CD8-positive, alpha-beta memory T cell (primary cell): ENCODE measurements at regions not wholly inside any gene's neighbourhood (a gene's known extent, or its start where the extent isn't known, plus 50 kb on each side); places are given as distances from the start of the nearest gene placed in this dataset.

Experiments used
- CTCF ChIA-PET: fragments of 350-600 bp; sonication (Branson Sonifier 250); formaldehyde crosslinking; loops from one replicate; lab custom pipeline; 2021; ENCODE audit warnings: antibody characterized with exemption; lab: Charles Lee
- POLR2A ChIA-PET: fragments of 350-600 bp; sonication (Branson Sonifier 250); formaldehyde crosslinking; loops from one replicate; lab custom pipeline; 2021; ENCODE audit warnings: antibody characterized with exemption; lab: Charles Lee
- DNase-seq, 5 donors: peaks; one replicate each; pipeline versions ENCODE4 v3.0.0 to v3.0.0-alpha.2; 2020 to 2022; ENCODE audit warnings: mixed read lengths in 1 of 5
- H3K27ac ChIP-seq: one replicate; pipeline ENCODE4 v1.7.0; 2013; ENCODE audit warnings: low read depth, mild to moderate bottlenecking, low read length, moderate library complexity
- H3K27me3 ChIP-seq: 2 replicates; pipeline ENCODE4 v1.7.0; 2013; ENCODE audit warnings: low read length, mild to moderate bottlenecking; ENCODE audit not compliant: insufficient read depth, poor library complexity, severe bottlenecking
- H3K36me3 ChIP-seq: 2 replicates; pipeline ENCODE4 v1.7.0; 2013; ENCODE audit warnings: mild to moderate bottlenecking, low read length, moderate library complexity; ENCODE audit not compliant: insufficient read depth
- H3K4me1 ChIP-seq: 2 replicates; pipeline ENCODE4 v1.7.0; 2013; ENCODE audit warnings: mild to moderate bottlenecking, low read length, moderate library complexity; ENCODE audit not compliant: insufficient read depth
- H3K4me3 ChIP-seq: 2 replicates; pipeline ENCODE4 v1.7.0; 2013; ENCODE audit warnings: mild to moderate bottlenecking, low read length
- H3K9me3 ChIP-seq: 2 replicates; pipeline ENCODE4 v1.7.0; 2013; ENCODE audit warnings: mild to moderate bottlenecking, low read length
- H3K27ac Mint-ChIP-seq, 8 donors: one replicate each; pipeline ENCODE4 v1.8.0; 2020 to 2021; ENCODE audit warnings: mixed read lengths in 8 of 8, mild to moderate bottlenecking in 6 of 8, inconsistent platforms in 3 of 8, moderate library complexity in 3 of 8
- H3K27me3 Mint-ChIP-seq, 2 donors: one replicate each; pipeline ENCODE4 v1.8.0; 2020 to 2021; ENCODE audit warnings: mixed read lengths in 2 of 2, mild to moderate bottlenecking in 1 of 2, moderate library complexity in 1 of 2
- H3K36me3 Mint-ChIP-seq, 3 donors: one replicate each; pipeline ENCODE4 v1.8.0; 2020 to 2021; ENCODE audit warnings: mixed read lengths in 3 of 3, inconsistent platforms in 1 of 3, mild to moderate bottlenecking in 1 of 3
- H3K4me1 Mint-ChIP-seq, 3 donors: one replicate each; pipeline ENCODE4 v1.8.0; 2020 to 2021; ENCODE audit warnings: mixed read lengths in 3 of 3, inconsistent platforms in 1 of 3, mild to moderate bottlenecking in 1 of 3
- H3K4me3 Mint-ChIP-seq, 7 donors: one replicate each; pipeline ENCODE4 v1.8.0; 2020 to 2021; ENCODE audit warnings: mixed read lengths in 7 of 7, mild to moderate bottlenecking in 6 of 7, moderate library complexity in 4 of 7, inconsistent platforms in 2 of 7
- H3K9me3 Mint-ChIP-seq, 5 donors: one replicate each; pipeline ENCODE4 v1.8.0; 2020 to 2022; ENCODE audit warnings: mixed read lengths in 5 of 5, mild to moderate bottlenecking in 3 of 5, moderate library complexity in 2 of 5, inconsistent platforms in 1 of 5

DNA sequence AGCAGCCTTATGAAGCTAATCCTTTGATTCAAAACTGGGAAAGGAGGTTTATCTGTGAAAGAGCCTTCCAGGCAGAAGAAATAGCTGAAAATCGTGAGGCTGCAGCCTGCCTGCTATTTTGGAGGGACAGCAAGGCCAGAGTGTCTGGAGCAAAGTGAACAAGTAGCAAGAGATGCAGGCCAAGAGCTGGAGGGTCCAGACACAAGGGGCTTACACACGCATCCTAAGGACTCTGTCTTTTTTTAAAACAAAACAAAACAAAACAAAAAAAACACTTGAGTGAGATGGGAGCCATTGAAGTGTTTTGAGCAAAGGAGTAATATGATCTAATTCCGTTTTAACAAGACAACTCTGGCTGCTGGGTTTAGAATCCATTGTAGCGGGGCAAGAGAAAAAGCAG is 76.4 kb upstream of the BCAT1 start:
- H3K9me3 Mint-ChIP-seq: peaks cover 0 to under 1% (median 0%) of the 10 kb centered on the region in 5 donors
- no peaks in the 10 kb centered on the region for H3K4me1 Mint-ChIP-seq
- Histone ChIP-seq H3K27ac (no peak overlapping the region), H3K9me3 (no peaks in the 10 kb centered on the region), H3K36me3 (no peaks in the 10 kb centered on the region), H3K27me3 (no peaks in the 10 kb centered on the region), H3K4me3 (no peak overlapping the region), H3K4me1 (no peaks in the 10 kb centered on the region)
- DNase-seq: no peak
- ChIA-PET CTCF (interaction anchor here (1.0 kb wide), 1 partner anchor 362 kb away, joined by 3 read pairs; no protein-coding TSS in a partner anchor), POLR2A (interaction anchor here (0.9 kb wide), 1 partner anchor 26 kb away, joined by 3 read pairs; no protein-coding TSS in a partner anchor)
- no peaks in the 10 kb centered on the region for H3K36me3 Mint-ChIP-seq
- H3K4me3 Mint-ChIP-seq: no peak overlapping the region
- H3K27me3 Mint-ChIP-seq: peaks cover 0 to 1% of the 10 kb centered on the region in 2 donors
- H3K27ac Mint-ChIP-seq: no peak overlapping the region

DNA sequence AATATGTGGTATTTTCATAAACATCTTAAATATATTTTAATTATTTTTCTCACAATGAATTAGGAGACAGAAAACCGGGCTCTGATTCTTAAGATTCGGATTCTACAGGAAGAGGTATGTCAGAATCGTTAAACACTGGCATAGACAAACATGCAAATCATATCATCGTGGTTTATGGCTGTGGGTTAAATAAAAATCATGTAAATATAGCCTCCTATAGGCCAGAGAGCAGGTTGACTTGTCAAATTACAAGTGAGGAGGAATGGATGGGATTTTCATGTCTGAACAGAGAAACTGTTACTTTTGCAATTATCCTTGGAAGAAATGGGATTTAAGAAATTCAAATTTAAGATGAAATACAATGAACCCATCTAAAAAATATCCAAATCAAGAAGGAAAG is 74.9 kb upstream of the BCAT1 start:
- no peak for DNase-seq
- Mint-ChIP-seq H3K27ac (no peak overlapping the region), H3K4me1 (no peaks in the 10 kb centered on the region), H3K9me3 (peaks cover 0 to 6% (median 5%) of the 10 kb centered on the region in 5 donors), H3K36me3 (no peaks in the 10 kb centered on the region), H3K4me3 (no peak overlapping the region), H3K27me3 (peaks cover 4 to 16% of the 10 kb centered on the region in 2 donors)
- no peaks in the 10 kb centered on the region for H3K4me1 ChIP-seq
- no peaks in the 10 kb centered on the region for H3K9me3 ChIP-seq
- no peak overlapping the region for H3K4me3 ChIP-seq
- no peak overlapping the region for H3K27ac ChIP-seq
- ChIA-PET POLR2A (no interaction called here), CTCF (no interaction called here)
- no peaks in the 10 kb centered on the region for H3K27me3 ChIP-seq
- H3K36me3 ChIP-seq: no peaks in the 10 kb centered on the region

DNA sequence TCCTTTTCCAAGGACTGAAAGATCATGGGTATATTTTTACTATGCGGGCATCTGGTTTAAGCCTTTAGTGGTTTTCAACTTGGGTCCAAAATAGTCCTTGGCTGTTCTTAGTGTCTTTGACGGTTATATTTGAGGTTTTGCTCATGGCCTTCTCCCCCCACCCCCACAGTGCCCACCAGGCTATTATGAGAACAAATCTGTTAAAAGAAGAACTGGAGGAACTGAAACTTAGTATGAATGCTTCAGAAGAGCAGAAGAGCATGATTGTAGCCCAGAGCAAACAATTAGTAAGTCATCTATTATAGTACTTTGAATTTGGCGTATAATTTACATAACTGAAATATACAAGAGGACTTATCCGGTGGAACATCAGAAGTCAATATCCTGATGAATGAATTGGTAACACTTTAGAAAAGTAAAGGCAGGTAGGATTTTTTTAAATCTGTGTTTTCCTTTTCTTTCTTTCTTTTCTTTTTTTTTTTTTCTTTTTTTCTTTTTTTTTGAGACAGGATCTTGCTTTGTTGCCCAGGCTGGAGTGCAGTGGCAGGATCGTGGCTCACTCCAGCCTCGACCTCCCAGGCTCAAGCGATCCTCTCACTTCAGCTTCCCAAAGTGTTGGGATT is 71.8 kb upstream of the BCAT1 start:
- Histone ChIP-seq H3K9me3 (no peaks in the 10 kb centered on the region), H3K27ac (no peak overlapping the region), H3K36me3 (no peaks in the 10 kb centered on the region), H3K4me1 (no peaks in the 10 kb centered on the region), H3K27me3 (no peaks in the 10 kb centered on the region), H3K4me3 (no peak overlapping the region)
- Mint-ChIP-seq H3K9me3 (peaks cover 0 to 6% (median 5%) of the 10 kb centered on the region in 5 donors), H3K4me3 (no peak overlapping the region), H3K27ac (no peak overlapping the region), H3K27me3 (peaks cover 11 to 27% of the 10 kb centered on the region in 2 donors), H3K4me1 (no peaks in the 10 kb centered on the region), H3K36me3 (no peaks in the 10 kb centered on the region)
- POLR2A ChIA-PET: no interaction called here
- CTCF ChIA-PET: no interaction called here
- DNase-seq: no peak

DNA sequence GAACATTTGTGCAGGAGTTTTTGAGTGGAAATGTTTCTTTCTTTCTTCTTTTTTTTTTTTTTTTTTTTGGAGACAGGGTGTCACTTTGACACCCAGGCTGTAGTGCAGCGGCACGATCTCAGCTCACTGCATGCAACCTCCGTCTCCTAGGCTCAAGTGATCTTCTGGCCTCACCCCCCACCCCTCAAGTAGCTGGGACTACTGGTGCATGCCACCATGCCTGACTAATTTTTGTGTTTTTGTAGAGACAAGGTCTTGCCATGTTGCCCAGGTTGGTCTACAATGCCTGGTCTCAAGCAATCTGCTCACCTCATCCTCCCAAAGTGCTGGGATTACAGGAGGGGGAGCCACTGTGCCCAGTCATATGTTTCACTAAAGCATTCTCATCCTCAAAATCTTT is 69.2 kb upstream of the BCAT1 start:
- H3K4me1 ChIP-seq: no peaks in the 10 kb centered on the region
- no peaks in the 10 kb centered on the region for H3K27me3 ChIP-seq
- CTCF ChIA-PET: no interaction called here
- POLR2A ChIA-PET: no interaction called here
- Mint-ChIP-seq H3K36me3 (no peaks in the 10 kb centered on the region), H3K27ac (no peak overlapping the region), H3K4me3 (no peak overlapping the region), H3K4me1 (no peaks in the 10 kb centered on the region), H3K27me3 (peaks cover 11 to 27% of the 10 kb centered on the region in 2 donors), H3K9me3 (peaks cover 0 to 6% (median 5%) of the 10 kb centered on the region in 5 donors)
- no peaks in the 10 kb centered on the region for H3K36me3 ChIP-seq
- no peak for DNase-seq
- no peaks in the 10 kb centered on the region for H3K9me3 ChIP-seq
- H3K27ac ChIP-seq: no peak overlapping the region
- no peak overlapping the region for H3K4me3 ChIP-seq

DNA sequence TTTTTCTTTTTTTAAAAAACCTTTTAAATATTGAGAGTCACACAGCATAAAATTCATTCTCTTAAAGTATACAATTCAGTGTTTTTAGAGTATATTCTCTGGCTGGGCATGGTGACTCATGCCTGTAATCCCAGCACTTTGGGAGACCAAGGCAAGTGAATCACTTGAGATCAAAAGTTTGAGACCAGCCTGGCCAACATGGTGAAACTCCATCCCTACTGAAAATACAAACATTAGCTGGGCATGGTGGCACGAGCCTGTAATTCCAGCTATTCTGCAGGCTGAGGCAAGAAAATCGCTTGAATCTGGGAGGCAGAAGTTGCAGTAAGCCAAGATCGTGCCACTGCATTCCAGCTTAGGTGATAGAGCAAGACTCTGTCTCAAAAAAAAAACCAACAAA is 68.4 kb upstream of the BCAT1 start:
- Mint-ChIP-seq H3K27me3 (peaks cover 11 to 27% of the 10 kb centered on the region in 2 donors), H3K4me1 (no peaks in the 10 kb centered on the region), H3K36me3 (no peaks in the 10 kb centered on the region), H3K9me3 (peaks cover 0 to 6% (median 5%) of the 10 kb centered on the region in 5 donors), H3K4me3 (no peak overlapping the region), H3K27ac (no peak overlapping the region)
- DNase-seq: no peak
- no peak overlapping the region for H3K27ac ChIP-seq
- ChIA-PET POLR2A (no interaction called here), CTCF (no interaction called here)
- H3K27me3 ChIP-seq: no peaks in the 10 kb centered on the region
- no peak overlapping the region for H3K4me3 ChIP-seq
- no peaks in the 10 kb centered on the region for H3K36me3 ChIP-seq
- no peaks in the 10 kb centered on the region for H3K4me1 ChIP-seq
- no peaks in the 10 kb centered on the region for H3K9me3 ChIP-seq

DNA sequence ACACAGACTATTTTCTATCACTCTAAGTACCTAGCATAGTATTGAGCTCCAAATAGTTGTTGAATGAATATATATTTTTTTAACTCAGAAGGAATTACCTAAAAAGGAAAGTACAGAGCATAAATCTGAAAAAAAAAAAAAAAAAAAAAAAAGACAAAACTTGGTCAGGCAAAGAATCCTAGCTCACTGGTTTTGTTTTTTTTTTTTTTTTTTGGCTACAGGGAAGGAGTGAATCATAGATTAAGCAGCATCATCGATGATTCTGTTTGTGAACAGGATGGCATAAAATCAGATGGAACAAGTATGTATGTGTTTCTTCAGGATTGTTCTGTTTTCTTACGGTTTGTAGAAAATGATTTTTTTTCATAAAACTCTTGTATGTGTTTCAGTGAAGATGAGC is 66.1 kb upstream of the BCAT1 start:
- Histone ChIP-seq H3K4me1 (no peaks in the 10 kb centered on the region), H3K4me3 (no peak overlapping the region), H3K27me3 (no peaks in the 10 kb centered on the region), H3K9me3 (no peaks in the 10 kb centered on the region), H3K36me3 (no peaks in the 10 kb centered on the region), H3K27ac (no peak overlapping the region)
- DNase-seq: no peak
- no peaks in the 10 kb centered on the region for H3K36me3 Mint-ChIP-seq
- no peaks in the 10 kb centered on the region for H3K4me1 Mint-ChIP-seq
- ChIA-PET POLR2A (interaction anchor here (0.6 kb wide), 1 partner anchor 194 kb away, joined by 6 read pairs; no protein-coding TSS in a partner anchor), CTCF (interaction anchor here (0.9 kb wide), 1 partner anchor 10 kb away, joined by 3 read pairs; no protein-coding TSS in a partner anchor)
- H3K9me3 Mint-ChIP-seq: peaks cover 0 to 6% (median 2%) of the 10 kb centered on the region in 5 donors
- H3K27me3 Mint-ChIP-seq: peaks cover 11 to 23% of the 10 kb centered on the region in 2 donors
- H3K4me3 Mint-ChIP-seq: no peak overlapping the region
- no peak overlapping the region for H3K27ac Mint-ChIP-seq

DNA sequence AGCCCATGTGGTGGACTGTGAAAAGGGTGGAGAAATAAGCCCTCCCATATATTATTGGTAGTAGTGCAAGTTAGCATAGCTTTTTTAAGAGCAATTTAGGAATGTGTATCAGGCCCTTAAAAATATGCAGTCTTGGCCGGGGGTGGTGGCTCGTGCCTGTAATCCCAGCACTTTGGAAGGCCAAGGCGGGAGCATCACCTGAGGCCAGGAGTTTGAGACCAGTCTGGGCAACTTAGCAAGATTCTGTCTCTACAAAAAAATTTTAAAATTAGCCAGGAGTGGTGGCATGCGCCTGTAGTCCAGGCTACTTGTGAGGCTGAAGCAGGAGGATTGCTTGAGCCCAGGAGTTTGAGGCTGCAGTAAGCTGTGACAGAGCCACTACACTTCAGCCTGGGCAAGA is 64.2 kb upstream of the BCAT1 start:
- H3K4me3 Mint-ChIP-seq: no peak overlapping the region
- Histone ChIP-seq H3K4me1 (no peaks in the 10 kb centered on the region), H3K27ac (no peak overlapping the region), H3K4me3 (no peak overlapping the region), H3K36me3 (no peaks in the 10 kb centered on the region), H3K27me3 (no peaks in the 10 kb centered on the region), H3K9me3 (no peaks in the 10 kb centered on the region)
- ChIA-PET CTCF (no interaction called here), POLR2A (no interaction called here)
- peaks cover 3 to 5% of the 10 kb centered on the region in 2 donors for H3K27me3 Mint-ChIP-seq
- no peaks in the 10 kb centered on the region for H3K9me3 Mint-ChIP-seq
- no peak overlapping the region for H3K27ac Mint-ChIP-seq
- no peaks in the 10 kb centered on the region for H3K36me3 Mint-ChIP-seq
- no peaks in the 10 kb centered on the region for H3K4me1 Mint-ChIP-seq
- no peak for DNase-seq

DNA sequence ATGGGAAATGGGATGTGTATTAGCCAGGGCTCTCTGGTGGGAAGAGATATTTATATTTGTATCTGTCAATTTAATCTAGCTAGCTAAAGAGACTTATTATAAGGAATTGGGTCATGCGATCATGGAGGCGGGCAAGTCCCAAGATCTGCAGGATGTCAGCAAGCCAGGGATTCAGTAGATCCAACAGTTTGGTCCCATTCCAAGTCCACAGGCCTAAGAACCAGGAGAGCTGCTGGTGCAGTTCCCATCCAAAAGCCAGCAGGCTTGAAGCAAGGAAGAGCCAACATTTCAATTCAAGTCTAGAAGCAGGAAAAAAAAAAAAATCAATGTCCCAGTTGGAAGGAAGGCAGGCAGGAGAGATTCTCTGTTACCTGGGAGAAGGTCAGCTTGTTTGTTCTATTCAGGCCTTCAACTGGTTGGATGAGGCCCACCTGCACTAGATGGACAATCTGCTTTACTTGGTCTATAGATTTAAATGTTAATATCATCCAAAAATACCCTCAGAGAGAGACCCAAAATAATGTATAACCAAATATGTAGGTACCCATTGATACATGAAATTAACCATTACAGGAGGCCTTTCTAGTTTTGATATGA is 60.7 kb upstream of the BCAT1 start:
- ChIA-PET CTCF (no interaction called here), POLR2A (no interaction called here)
- Histone ChIP-seq H3K9me3 (no peaks in the 10 kb centered on the region), H3K36me3 (no peaks in the 10 kb centered on the region), H3K4me3 (no peak overlapping the region), H3K4me1 (no peaks in the 10 kb centered on the region), H3K27ac (no peak overlapping the region), H3K27me3 (no peaks in the 10 kb centered on the region)
- Mint-ChIP-seq H3K27ac (no peak overlapping the region), H3K9me3 (no peaks in the 10 kb centered on the region), H3K4me3 (no peak overlapping the region), H3K36me3 (no peaks in the 10 kb centered on the region), H3K4me1 (no peaks in the 10 kb centered on the region), H3K27me3 (no peaks in the 10 kb centered on the region)
- no peak for DNase-seq
